CD4-positive, alpha-beta T cell (primary cell): ENCODE measurements at regions not wholly inside any gene's neighbourhood (a gene's known extent, or its start where the extent isn't known, plus 50 kb on each side); places are given as distances from the start of the nearest gene placed in this dataset.

Experiments
- ATAC-seq: fragments of 200-7000 bp; cut with Tn5 transposase; one replicate; pipeline ENCODE4 v1.10.0; 2022; ENCODE audit warnings: mild to moderate bottlenecking; ENCODE audit not compliant: poor library complexity
- CTCF ChIA-PET: fragments of 350-600 bp; sonication (Branson Sonifier 250); formaldehyde crosslinking; loops from one replicate; lab custom pipeline; 2021; ENCODE audit warnings: antibody characterized with exemption, inconsistent platforms; lab: Charles Lee
- POLR2A ChIA-PET: fragments of 350-600 bp; sonication (Branson Sonifier 250); formaldehyde crosslinking; loops from one replicate; lab custom pipeline; 2021; ENCODE audit warnings: antibody characterized with exemption, inconsistent platforms; lab: Charles Lee
- DNase-seq, 14 experiments: peaks; one replicate each; pipeline ENCODE4 v3.0.0-alpha.2; 2013 to 2020; ENCODE audit warnings: mixed read lengths in 2 of 14
- H3K27ac ChIP-seq, 2 donors: one replicate each; pipeline versions ENCODE4 v1.5.1 to v1.7.0; 2013; ENCODE audit warnings: low read length in 2 of 2, low read depth in 1 of 2, mild to moderate bottlenecking in 1 of 2
- H3K27me3 ChIP-seq, 2 experiments: 1 replicate in 1 of 2; 2 replicates in 1 of 2; pipeline versions ENCODE4 v1.6.1 to v1.7.0; 2013; ENCODE audit warnings: low read length in 2 of 2, control low read depth in 1 of 2, mild to moderate bottlenecking in 1 of 2, moderate library complexity in 1 of 2; ENCODE audit not compliant: insufficient read depth in 2 of 2, control insufficient read depth in 1 of 2
- H3K36me3 ChIP-seq: one replicate; pipeline ENCODE4 v1.6.1; 2013; ENCODE audit warnings: low read length, control low read depth; ENCODE audit not compliant: insufficient read depth
- H3K4me1 ChIP-seq: one replicate; pipeline ENCODE4 v1.6.1; 2013; ENCODE audit warnings: low read length, control low read depth; ENCODE audit not compliant: insufficient read depth
- H3K4me3 ChIP-seq: one replicate; pipeline ENCODE4 v1.5.1; 2013; ENCODE audit warnings: mild to moderate bottlenecking, low read length, moderate library complexity
- H3K9me3 ChIP-seq, 2 experiments: 1 replicate in 1 of 2; 2 replicates in 1 of 2; pipeline versions ENCODE4 v1.6.1 to v1.7.0; 2013; ENCODE audit warnings: low read length in 2 of 2, mild to moderate bottlenecking in 2 of 2, control low read depth in 1 of 2, moderate library complexity in 1 of 2; ENCODE audit not compliant: control insufficient read depth in 1 of 2, insufficient read depth in 1 of 2
- H3K27ac Mint-ChIP-seq: one replicate; pipeline ENCODE4 v1.8.0; 2020; ENCODE audit warnings: mixed read lengths
- H3K27me3 Mint-ChIP-seq: one replicate; pipeline ENCODE4 v1.8.0; 2021; ENCODE audit warnings: mixed read lengths
- H3K36me3 Mint-ChIP-seq: one replicate; pipeline ENCODE4 v1.8.0; 2021; ENCODE audit warnings: low read depth, mixed read lengths
- H3K4me1 Mint-ChIP-seq: one replicate; pipeline ENCODE4 v1.8.0; 2021; ENCODE audit warnings: low read depth, mixed read lengths
- H3K4me3 Mint-ChIP-seq: one replicate; pipeline ENCODE4 v1.8.0; 2020; ENCODE audit warnings: mild to moderate bottlenecking, mixed read lengths
- H3K9me3 Mint-ChIP-seq: one replicate; pipeline ENCODE4 v1.8.0; 2020; ENCODE audit warnings: mixed read lengths
- intact Hi-C, 2 experiments: fragments of 100-400 bp; cut with DNase I in 1 of 2; cut with micrococcal nuclease in 1 of 2; formaldehyde crosslinking; loops; one replicate each; pipeline versions ENCODE4 v1.15.1 to v1.9.0; 2023 to 2025; cut with DNase I, micrococcal nuclease
- TF ChIP-seq, protein P1 (sequence below): fragments of 200-600 bp; IDR thresholded peaks from one replicate; pipeline ENCODE4 v1.8.0; 2022; ENCODE audit warnings: antibody characterized with exemption, mild to moderate bottlenecking

DNA sequence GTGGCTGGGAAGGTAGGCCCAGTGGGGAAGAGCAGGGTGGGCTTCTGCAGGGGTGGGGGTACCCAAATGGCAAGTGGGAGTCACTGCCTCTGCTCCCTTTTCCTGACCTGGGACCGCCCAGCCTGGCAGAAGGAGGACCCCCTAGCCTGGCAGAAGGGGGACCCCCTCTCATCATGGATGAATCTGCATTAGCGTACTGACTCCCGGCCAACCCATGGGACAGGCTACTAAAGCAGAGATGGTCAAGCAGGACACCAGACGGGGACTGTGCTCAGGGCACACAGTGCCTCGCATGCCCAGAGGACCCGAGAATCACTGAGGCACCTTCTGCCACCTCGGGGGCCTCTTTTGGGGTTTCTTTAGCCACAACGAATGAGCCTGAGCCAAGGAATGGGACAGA is 577.5 kb downstream of the GLRX3 start:
- H3K27ac ChIP-seq, result no peak overlapping the region
- H3K36me3 ChIP-seq, result no peaks in the 10 kb centered on the region
- peaks cover 0 to 17% of the 10 kb centered on the region in 2 experiments for H3K9me3 ChIP-seq
- no peaks in the 10 kb centered on the region for H3K36me3 Mint-ChIP-seq
- H3K27ac Mint-ChIP-seq, result no peak overlapping the region
- no peak overlapping the region for H3K4me3 Mint-ChIP-seq
- POLR2A ChIA-PET, result no interaction called here
- intact Hi-C loops, result no loop called here
- no peaks in the 10 kb centered on the region for H3K9me3 Mint-ChIP-seq
- CTCF ChIA-PET, result no interaction called here
- H3K27me3 ChIP-seq, result no peaks in the 10 kb centered on the region
- TF ChIP-seq, protein P1, sequence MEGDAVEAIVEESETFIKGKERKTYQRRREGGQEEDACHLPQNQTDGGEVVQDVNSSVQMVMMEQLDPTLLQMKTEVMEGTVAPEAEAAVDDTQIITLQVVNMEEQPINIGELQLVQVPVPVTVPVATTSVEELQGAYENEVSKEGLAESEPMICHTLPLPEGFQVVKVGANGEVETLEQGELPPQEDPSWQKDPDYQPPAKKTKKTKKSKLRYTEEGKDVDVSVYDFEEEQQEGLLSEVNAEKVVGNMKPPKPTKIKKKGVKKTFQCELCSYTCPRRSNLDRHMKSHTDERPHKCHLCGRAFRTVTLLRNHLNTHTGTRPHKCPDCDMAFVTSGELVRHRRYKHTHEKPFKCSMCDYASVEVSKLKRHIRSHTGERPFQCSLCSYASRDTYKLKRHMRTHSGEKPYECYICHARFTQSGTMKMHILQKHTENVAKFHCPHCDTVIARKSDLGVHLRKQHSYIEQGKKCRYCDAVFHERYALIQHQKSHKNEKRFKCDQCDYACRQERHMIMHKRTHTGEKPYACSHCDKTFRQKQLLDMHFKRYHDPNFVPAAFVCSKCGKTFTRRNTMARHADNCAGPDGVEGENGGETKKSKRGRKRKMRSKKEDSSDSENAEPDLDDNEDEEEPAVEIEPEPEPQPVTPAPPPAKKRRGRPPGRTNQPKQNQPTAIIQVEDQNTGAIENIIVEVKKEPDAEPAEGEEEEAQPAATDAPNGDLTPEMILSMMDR, result no peak
- no peaks in the 10 kb centered on the region for H3K4me1 Mint-ChIP-seq
- H3K4me3 ChIP-seq, result no peak overlapping the region
- H3K27me3 Mint-ChIP-seq, result peaks cover 8% of the 10 kb centered on the region
- DNase-seq (peak in 1 of 14 experiments; percentile 20), ATAC-seq (no peak)
- H3K4me1 ChIP-seq, result no peaks in the 10 kb centered on the region

DNA sequence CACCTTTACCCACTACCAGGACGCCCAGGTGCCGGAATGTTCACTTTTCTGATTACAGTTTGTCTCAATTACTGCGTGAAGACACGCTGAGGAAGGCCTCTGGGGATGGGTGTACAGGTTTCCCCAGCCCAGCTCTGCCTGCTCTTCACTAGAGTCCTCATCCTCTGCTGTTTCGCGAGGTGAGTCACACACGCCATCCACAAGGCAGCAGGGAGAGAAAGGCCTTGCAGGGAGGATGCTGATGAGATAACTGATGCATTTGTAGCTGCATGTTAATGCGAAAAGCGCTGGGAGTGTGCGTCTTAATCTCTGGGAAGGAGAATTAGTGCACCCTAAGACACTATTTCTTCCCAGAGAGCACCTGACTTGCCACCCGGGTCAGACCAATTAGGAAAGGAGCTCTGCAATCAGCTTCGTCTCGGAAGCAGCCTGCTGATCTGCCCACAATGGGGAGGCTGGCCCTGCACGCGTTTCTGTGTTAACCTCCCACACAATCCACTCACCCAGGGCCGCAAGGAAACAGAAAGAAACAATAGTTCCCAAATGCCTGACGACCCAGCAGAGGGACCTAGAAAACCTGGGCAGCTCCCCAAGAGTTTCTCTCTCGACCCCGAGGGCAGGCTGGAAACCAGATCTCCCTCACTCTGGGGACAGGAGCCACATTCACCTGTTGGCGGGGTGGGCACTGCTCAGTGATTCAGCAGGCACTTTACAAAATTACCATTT is 578.7 kb downstream of the GLRX3 start:
- CTCF ChIA-PET, result no interaction called here
- Mint-ChIP-seq H3K27ac (no peak overlapping the region), H3K36me3 (no peaks in the 10 kb centered on the region), H3K27me3 (peaks cover 8% of the 10 kb centered on the region), H3K4me3 (no peak overlapping the region), H3K9me3 (no peaks in the 10 kb centered on the region), H3K4me1 (no peaks in the 10 kb centered on the region)
- Histone ChIP-seq H3K4me3 (no peak overlapping the region), H3K9me3 (peaks cover 0 to 15% of the 10 kb centered on the region in 2 experiments), H3K27me3 (no peaks in the 10 kb centered on the region), H3K27ac (no peak overlapping the region), H3K36me3 (no peaks in the 10 kb centered on the region), H3K4me1 (no peaks in the 10 kb centered on the region)
- peak in 1 of 14 experiments; percentile 19 for DNase-seq
- ATAC-seq, result no peak
- intact Hi-C loops, result no loop called here
- POLR2A ChIA-PET, result no interaction called here
- TF ChIP-seq, protein P1, result no peak

DNA sequence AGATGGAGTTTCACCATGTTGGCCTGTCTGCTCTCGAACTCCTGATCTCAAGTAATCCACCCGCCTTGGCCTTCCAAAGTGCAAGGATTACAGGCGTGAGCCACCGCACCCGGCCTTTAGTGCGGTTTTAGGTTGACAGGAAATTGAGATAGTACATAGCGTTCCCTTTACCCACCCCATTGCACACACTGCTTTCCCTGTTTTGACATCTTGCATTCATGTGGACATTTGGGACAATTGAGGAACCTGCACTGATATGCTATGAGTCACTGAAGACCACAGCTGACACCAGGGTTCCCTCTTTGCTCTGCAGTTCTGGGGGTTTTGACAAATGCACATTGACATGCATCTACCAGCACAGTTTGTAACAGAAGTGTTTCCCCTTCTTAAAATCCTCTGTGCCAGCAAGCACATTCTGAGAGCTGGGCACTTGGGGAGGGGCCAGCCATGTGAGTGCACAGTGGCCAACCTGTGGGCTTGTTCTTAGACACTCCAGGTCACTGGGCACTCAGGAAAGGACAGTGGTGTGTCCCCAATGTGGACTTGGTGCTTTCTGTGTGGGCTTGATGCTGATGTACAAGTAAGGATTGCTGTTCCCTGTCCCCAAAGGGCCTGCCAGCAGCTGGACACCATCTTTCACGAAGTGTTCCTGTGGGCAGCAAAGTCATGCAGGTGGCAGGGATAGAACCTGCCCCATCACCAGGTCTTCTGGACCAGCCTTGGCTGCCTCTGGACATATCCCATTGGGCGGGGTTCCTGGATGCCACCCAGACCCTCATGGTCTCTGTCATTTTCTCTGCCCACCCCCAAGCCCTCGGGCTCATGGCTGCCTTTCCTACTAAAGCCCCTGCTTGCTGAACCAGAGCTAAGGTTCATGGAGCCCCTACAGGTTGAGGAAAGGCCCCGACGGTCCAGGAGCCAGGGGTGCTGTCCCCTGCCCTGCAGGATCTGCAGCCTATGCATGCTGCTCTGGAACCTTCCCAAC is 579.8 kb downstream of the GLRX3 start:
- Mint-ChIP-seq H3K4me3 (no peak overlapping the region), H3K4me1 (no peaks in the 10 kb centered on the region), H3K27me3 (peaks cover 8% of the 10 kb centered on the region), H3K9me3 (no peaks in the 10 kb centered on the region), H3K27ac (no peak overlapping the region), H3K36me3 (no peaks in the 10 kb centered on the region)
- TF ChIP-seq, protein P1, result no peak
- no peak for ATAC-seq
- intact Hi-C loops, result no loop called here
- Histone ChIP-seq H3K4me3 (no peak overlapping the region), H3K4me1 (no peaks in the 10 kb centered on the region), H3K27ac (no peak overlapping the region), H3K9me3 (peaks cover 0 to 11% of the 10 kb centered on the region in 2 experiments), H3K27me3 (no peaks in the 10 kb centered on the region), H3K36me3 (no peaks in the 10 kb centered on the region)
- POLR2A ChIA-PET, result no interaction called here
- peak in 1 of 14 experiments; percentile 14 for DNase-seq
- CTCF ChIA-PET, result no interaction called here
